NCI-H128 (cell line): ENCODE measurements at regions not wholly inside any gene's neighbourhood (a gene's known extent, or its start where the extent isn't known, plus 50 kb on each side); places are given as distances from the start of the nearest gene placed in this dataset.
"Not testable (repeated sequence)": the region's sequence is repeated elsewhere in the genome, so short reads cannot be mapped to it uniquely, and the experiment has no call there.

Experiments
- DNase-seq: peaks from one replicate; lab custom pipeline; 2025; ENCODE audit not compliant: unreplicated experiment; lab: John Stamatoyannopoulos, UW

- DNase-seq = no peak
These were observed 74.1 kb downstream of the SLC35B3 start for GRCh38 chr6:8361259-8361658.

- no peak for DNase-seq
These were observed 82.4 kb downstream of the SLC35B3 start for GRCh38 chr6:8352966-8353340.

- peak; percentile 26 for DNase-seq
These were observed 82.9 kb downstream of the SLC35B3 start for GRCh38 chr6:8352335-8352965.

- DNase-seq = no peak
These were observed 91.7 kb downstream of the SLC35B3 start for GRCh38 chr6:8343600-8343999.

- DNase-seq = no peak
These were observed 93.0 kb downstream of the SLC35B3 start for GRCh38 chr6:8342241-8342819.

- DNase-seq = no peak
These were observed 98.2 kb downstream of the SLC35B3 start for GRCh38 chr6:8337147-8337546.

GRCh38 chr6:8336406-8337057, 98.8 kb downstream of the SLC35B3 start:
- DNase-seq = no peak

- DNase-seq = no peak
These were observed 99.4 kb downstream of the SLC35B3 start for GRCh38 chr6:8335896-8336295.

- DNase-seq = no peak
These were observed 100.0 kb downstream of the SLC35B3 start for GRCh38 chr6:8335381-8335780.

- DNase-seq = no peak
These were observed 101.2 kb downstream of the SLC35B3 start for GRCh38 chr6:8334113-8334512.

- DNase-seq = no peak
These were observed 105.8 kb downstream of the SLC35B3 start for GRCh38 chr6:8329562-8329961.

GRCh38 chr6:8325743-8326142, 109.6 kb downstream of the SLC35B3 start:
- DNase-seq = no peak

GRCh38 chr6:8322659-8323058, 112.7 kb downstream of the SLC35B3 start:
- DNase-seq = no peak

- no peak for DNase-seq
These were observed 113.5 kb downstream of the SLC35B3 start for GRCh38 chr6:8321671-8322404.

GRCh38 chr6:8315154-8315553, 120.2 kb downstream of the SLC35B3 start:
- DNase-seq = no peak

GRCh38 chr6:8301502-8301901, 133.8 kb downstream of the SLC35B3 start:
- DNase-seq = no peak

- DNase-seq = no peak
These were observed 136.3 kb downstream of the SLC35B3 start for GRCh38 chr6:8299034-8299433.

- DNase-seq = not testable (repeated sequence)
These were observed 152.4 kb downstream of the SLC35B3 start for GRCh38 chr6:8282946-8283345.

GRCh38 chr6:8282380-8282779, 153.0 kb downstream of the SLC35B3 start:
- DNase-seq = no peak

- DNase-seq = no peak
These were observed 156.1 kb downstream of the SLC35B3 start for GRCh38 chr6:8279041-8279805.

GRCh38 chr6:8278562-8278961, 156.8 kb downstream of the SLC35B3 start:
- no peak for DNase-seq
